HG03064 (cell line): ENCODE measurements at regions not wholly inside any gene's neighbourhood (a gene's known extent, or its start where the extent isn't known, plus 50 kb on each side); places are given as distances from the start of the nearest gene placed in this dataset.
"Not testable (repeated sequence)": the region's sequence is repeated elsewhere in the genome, so short reads cannot be mapped to it uniquely, and the experiment has no call there.

Experiments
- ATAC-seq: cut with Tn5 transposase; IDR thresholded peaks from one replicate; pipeline ENCODE4 v1.9.1; 2021; ENCODE audit warnings: low read depth; ENCODE audit not compliant: unreplicated experiment

GRCh38 chr12:20006871-20007730 lies 361.2 kb upstream of the PDE3A start:
- no peak for ATAC-seq

- not testable (repeated sequence) for ATAC-seq
Measured at GRCh38 chr12:20009965-20010364, 358.4 kb upstream of the PDE3A start.

GRCh38 chr12:20011200-20011599 lies 357.1 kb upstream of the PDE3A start:
- no peak for ATAC-seq

GRCh38 chr12:20017802-20018201 lies 350.5 kb upstream of the PDE3A start:
- ATAC-seq, result no peak

GRCh38 chr12:20018406-20018805 lies 349.9 kb upstream of the PDE3A start:
- ATAC-seq, result no peak

- ATAC-seq, result no peak
Measured at GRCh38 chr12:20024194-20024593, 344.1 kb upstream of the PDE3A start.

- ATAC-seq, result no peak
Measured at GRCh38 chr12:20028033-20028432, 340.3 kb upstream of the PDE3A start.

- ATAC-seq, result no peak
Measured at GRCh38 chr12:20030826-20031225, 337.5 kb upstream of the PDE3A start.

GRCh38 chr12:20039562-20039961 lies 328.8 kb upstream of the PDE3A start:
- no peak for ATAC-seq

GRCh38 chr12:20040184-20040583 lies 328.2 kb upstream of the PDE3A start:
- ATAC-seq, result no peak

- ATAC-seq, result no peak
Measured at GRCh38 chr12:20040831-20041230, 327.5 kb upstream of the PDE3A start.

GRCh38 chr12:20044351-20044750 lies 324.0 kb upstream of the PDE3A start:
- ATAC-seq, result no peak

GRCh38 chr12:20044846-20045245 lies 323.5 kb upstream of the PDE3A start:
- no peak for ATAC-seq

GRCh38 chr12:20047901-20048300 lies 320.4 kb upstream of the PDE3A start:
- ATAC-seq, result no peak

- no peak for ATAC-seq
Measured at GRCh38 chr12:20050221-20050620, 318.1 kb upstream of the PDE3A start.

GRCh38 chr12:20053782-20054181 lies 314.6 kb upstream of the PDE3A start:
- ATAC-seq, result no peak

- no peak for ATAC-seq
Measured at GRCh38 chr12:20055856-20056255, 312.5 kb upstream of the PDE3A start.

- no peak for ATAC-seq
Measured at GRCh38 chr12:20057398-20057797, 310.9 kb upstream of the PDE3A start.

GRCh38 chr12:20063116-20063515 lies 305.2 kb upstream of the PDE3A start:
- ATAC-seq, result no peak

GRCh38 chr12:20077618-20078017 lies 290.7 kb upstream of the PDE3A start:
- ATAC-seq, result no peak

- ATAC-seq, result no peak
Measured at GRCh38 chr12:20089077-20089476, 279.3 kb upstream of the PDE3A start.

- not testable (repeated sequence) for ATAC-seq
Measured at GRCh38 chr12:20093190-20093810, 275.0 kb upstream of the PDE3A start.
